GM18861 (cell line): ENCODE measurements at regions not wholly inside any gene's neighbourhood (a gene's known extent, or its start where the extent isn't known, plus 50 kb on each side); places are given as distances from the start of the nearest gene placed in this dataset.
"Not testable (repeated sequence)": the region's sequence is repeated elsewhere in the genome, so short reads cannot be mapped to it uniquely, and the experiment has no call there.

Experiments
- ATAC-seq: cut with Tn5 transposase; IDR thresholded peaks from one replicate; pipeline ENCODE4 v1.9.1; 2021; ENCODE audit not compliant: unreplicated experiment

DNA sequence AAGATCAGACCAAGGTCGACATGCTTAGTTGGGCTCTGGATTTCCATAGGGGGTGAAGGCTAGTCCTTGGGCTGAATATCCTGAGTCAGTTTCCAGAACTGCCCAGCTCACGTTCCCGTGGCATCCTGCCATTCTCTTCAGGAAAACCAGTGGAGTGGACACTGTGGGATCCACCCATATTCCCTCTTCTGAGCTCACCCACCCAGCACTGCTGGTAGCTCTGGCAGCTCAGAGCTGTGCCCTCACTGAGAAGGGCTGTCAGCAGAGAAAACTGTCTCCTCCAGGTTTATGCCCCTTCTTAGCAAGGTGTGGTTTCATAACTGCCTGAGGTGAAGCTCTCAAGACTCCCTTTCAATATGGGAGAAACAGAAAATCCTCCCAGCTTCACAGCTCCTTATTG, 111.7 kb downstream of the GGTLC2 start:
- ATAC-seq: no peak

DNA sequence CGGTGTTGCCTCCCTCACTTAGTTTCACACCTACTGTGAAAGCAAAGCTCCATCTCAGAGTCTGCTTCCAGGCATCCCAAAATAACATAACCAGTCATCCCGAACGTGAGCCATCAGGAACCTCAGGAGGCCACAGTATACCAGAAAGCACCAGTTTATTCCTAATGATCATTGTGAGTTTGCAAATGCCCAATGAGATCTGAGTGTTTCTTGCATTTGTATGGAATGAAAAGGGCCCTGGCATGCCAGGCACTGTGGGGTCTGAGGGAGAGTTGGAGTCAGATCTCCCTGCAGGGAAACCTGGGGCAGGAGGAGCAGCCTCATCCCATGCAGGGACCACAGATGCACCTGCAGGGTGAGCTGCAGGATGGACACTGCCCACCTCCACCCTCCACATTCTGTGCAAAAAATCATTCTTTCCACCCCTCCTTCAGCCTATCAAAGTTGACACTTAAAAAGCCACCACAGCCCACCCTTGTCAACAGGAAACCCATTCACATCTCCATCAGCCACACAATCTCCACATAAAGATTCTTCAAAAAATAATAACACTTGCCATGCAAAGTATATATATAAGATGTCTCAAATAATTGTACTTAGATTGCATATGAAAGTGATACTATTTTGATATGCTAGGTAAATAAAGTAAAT, 112.3 kb downstream of the GGTLC2 start:
- ATAC-seq: not testable (repeated sequence)

DNA sequence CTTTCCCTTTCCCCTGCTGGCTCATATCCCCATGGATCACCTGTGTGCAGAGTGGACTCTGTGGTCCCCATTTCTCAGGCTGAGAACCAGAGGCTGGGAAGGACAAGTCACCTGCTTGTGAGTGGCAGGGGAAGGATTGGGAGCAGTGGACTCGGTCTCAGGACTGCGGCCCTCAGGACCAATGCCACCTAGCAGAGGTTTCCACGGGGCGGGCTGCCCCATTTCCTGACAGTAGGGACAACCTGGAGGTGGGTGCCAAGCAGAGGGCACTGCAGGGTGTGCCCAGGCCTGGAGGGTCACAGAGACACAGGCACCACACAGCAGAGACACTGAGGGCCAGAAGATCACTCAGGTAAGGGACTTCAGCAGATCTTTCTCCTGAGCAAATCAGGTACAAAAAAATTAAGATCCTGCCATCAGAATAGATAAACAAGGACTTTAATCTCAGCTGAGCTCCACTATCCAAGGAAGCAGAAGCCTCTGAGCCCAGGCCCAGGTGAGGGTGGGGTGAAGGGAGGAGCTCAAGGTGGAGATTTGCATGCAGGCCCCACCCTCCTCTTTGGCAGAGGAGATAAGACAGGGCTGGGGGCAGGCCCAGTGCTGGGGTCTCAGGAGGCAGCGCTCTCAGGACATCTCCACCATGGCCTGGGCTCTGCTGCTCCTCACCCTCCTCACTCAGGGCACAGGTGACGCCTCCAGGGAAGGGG, 113.8 kb downstream of the GGTLC2 start:
- ATAC-seq: not testable (repeated sequence)

DNA sequence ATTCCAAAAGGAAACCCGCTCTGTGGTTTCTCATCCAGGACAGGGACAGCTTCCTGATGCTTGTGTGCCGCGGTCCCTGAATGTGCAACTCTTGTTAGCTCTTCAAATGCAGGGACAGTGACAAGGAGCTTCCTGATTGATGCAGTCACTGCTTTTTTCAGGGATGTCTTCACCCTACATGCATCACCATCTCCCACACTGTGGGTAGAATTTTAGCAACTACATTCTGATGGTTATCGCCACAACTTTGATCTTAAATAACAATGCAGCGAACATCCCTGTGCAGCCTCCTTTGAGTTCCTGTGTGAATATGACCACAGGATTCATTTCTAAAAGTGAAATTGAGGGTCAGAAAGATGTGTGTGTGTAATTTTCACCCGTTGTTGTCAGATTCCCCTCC, 115.0 kb downstream of the GGTLC2 start:
- no peak for ATAC-seq

DNA sequence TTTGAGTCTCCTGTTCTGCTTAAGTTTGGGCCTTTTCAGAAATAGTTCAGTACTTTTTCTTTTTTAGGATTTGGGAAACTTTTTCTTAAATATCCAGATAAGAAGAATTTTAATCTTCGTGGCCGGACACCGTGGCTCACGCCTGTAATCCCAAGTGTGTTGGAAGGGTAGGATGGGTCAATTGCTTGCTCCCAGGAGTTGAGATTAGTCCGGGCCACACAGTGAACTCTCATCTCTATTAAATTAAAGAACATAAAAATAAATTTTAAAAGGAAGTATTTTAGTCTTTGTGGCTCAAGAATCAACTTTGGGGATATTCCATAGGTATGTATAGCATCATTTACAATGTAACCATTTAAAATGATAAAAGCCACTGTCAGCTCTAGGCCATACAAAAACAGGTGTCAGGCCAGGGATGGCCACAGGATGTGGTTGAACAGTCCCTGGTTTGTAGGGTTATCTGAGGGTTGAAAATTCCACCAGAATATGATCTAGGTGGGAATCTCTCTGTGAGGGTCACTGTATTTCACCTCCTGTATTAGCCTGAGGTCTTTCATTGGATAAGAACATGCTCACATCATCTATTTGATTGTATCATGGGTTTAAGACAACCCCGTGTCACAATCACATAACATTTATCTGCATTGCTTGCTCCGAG, 115.6 kb downstream of the GGTLC2 start:
- no peak for ATAC-seq

DNA sequence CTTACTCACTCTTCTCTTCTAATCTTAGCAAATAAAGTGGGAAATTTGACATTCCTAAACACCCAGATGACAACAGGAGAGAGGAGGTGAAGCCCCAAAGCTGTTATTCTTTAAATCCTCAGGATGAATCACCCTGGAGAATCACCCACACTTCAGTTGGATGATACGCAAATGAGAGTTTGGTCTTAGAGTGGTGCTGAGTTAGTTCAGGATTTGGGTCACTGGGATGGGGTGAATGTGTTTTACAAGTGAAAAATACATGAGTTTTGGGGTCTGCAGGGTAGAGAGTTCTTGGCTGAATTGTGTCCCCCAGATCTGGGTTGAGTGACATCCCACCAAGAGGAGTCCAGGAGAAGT, 117.2 kb downstream of the GGTLC2 start:
- ATAC-seq: no peak

DNA sequence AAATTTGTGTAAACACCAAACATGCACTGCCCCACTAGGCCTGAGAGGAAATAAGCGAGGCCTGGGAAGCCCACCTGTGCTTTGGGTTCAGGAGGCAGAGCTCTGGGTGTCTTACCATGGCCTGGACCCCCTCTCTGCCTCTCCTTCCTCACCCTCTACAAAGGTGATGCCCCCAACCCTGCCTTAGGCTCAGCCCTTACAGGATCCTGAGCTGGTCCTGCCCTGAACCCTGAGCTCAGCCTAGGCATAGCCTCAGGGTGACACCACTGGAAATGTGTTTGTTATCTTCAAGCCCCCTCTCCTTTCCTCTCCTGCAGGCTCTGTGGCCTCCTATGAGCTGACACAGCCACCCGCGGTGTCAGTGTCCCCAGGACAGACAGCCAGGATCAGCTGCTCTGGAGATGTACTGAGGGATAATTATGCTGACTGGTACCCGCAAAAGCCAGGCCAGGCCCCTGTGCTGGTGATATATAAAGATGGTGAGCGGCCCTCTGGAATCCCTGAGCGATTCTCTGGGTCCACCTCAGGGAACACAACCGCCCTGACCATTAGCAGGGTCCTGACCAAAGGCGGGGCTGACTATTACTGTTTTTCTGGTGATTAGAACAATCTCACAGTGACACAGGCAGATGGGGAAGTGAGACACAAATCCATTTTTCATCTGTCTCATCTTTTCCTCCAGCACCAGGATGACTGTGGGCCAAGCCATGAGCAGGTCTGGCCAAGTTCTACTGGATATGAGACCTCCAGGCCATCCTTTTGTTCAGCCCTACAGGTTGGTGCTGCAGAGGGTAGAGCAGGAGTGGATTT, 117.8 kb downstream of the GGTLC2 start:
- no peak for ATAC-seq

DNA sequence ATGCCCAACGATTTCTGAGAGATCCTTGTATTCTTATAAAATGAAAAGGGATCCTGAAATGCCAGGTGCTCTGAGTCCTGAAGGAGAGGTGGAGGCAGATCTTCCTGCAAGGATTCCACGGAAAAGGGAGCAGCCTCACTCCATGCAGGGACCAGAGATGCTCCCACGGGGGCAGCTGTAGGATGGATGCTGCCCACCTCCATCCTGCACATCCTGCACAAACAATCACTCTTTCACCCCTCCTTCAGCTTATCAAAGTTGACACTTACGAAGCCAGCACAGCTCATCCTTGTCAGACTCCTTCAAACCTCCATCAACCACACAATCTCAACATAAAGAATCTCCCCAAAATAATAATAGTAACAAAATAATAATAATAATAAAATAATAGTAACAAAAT, 119.1 kb downstream of the GGTLC2 start:
- no peak for ATAC-seq

DNA sequence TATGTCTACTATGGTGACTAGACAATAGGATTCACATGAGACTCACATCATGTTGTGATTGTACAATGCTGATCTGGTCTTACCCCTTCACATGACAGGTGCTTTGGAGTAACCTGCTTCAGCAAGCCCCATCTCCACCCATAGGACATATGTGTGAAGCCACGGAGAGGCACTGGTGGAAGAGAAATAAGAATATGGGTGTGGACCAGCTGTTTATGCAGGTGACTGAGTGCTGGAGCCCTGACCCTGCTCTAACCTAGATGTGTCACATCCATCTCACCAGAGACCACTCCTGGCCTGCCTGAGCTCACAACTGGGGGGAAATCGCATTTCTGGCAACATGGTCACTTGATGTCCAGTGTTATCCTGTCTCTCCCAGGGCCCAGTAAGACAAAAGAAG, 119.7 kb downstream of the GGTLC2 start:
- ATAC-seq: no peak

DNA sequence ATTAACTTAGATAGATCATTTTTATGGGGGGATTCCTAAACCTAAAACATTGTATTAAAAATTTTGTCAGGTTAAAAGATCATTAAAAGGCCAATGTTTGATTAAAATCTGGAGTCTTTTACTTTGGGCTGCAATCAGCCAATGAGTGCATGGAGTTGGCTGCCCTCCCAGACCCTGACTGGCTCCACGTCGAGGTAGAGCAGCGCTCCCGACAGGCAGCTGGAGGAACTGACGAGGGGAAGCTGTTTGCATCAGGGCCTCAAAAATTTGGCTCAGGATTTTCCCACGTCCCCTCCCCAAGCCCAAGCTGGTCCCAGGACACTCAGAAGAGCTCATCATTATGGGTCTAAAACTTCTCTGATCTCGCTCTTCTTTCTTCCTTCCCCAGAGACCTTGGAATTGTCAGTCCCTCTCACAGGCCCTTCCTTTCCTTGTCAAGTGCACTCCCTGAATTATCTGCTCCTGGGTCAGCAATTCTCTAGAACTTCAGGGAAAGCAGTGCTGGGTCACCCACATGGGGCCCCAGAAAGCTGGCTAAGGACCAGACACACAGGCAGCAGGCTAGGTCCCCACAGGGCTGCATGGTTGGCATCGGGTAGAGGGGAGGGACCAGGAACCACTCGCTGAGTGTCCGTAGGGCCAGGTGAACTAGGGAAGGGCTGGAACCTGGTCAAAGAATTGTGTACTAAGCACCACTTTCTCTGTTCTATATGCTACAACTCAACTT, 119.6 kb upstream of the IGLL5 start:
- no peak for ATAC-seq

DNA sequence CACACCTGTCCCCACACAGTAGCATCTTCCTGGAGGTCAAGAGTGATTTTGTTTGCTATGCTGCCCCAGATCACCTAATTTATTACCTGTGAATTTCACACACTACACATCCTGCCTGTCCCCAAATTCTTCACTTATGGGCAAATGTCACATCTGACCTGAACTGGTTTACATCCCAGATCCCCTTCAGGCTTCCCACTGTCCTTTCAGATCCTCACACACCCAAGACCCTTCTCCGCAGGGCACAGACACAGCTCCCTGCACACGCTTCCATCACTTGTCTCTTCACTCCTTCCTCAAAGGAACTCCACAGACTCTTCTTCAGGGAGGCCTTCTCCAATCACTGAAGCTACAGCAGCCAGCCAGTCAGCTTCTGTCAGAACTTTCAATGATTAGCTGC, 118.7 kb upstream of the IGLL5 start:
- no peak for ATAC-seq

DNA sequence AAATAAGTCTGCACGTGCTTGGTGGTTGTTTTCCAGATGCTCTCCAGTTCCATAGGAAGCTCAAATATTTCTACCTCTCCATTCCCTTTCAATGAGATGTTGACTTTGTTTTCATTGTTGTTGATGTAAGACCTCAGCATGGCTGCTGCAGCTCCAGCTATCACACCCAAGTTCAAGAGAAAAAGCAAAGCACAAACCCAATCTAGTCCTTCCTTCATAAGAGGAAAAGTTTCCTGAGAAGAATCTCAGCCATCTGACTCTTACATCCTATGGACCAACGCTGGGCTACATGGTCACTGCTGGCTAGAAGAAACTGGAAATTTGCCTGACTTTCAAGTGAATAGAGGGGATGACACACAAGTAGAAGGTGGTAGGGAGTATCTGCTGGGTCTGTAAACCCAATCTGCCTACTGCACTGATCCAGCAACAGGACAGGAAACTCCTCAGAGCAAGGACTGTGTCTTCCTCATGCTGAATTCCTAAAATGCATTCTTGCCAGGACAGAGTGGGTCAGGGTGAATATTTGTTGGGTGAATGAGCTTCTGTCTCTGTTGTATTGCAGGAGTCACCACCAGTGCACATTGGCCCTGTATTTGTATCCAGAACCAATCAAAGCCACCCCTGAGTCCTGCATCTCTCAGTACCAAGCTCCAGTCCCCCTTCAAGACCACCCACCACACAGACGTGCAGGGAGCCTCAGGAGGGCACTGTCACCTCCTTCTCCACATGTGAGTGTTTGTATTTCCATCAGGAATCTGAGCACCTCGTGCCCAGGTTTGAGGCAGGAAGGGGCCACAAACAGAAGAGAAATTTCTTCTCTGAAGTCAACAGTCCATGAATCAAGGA, 118.0 kb upstream of the IGLL5 start:
- no peak for ATAC-seq

DNA sequence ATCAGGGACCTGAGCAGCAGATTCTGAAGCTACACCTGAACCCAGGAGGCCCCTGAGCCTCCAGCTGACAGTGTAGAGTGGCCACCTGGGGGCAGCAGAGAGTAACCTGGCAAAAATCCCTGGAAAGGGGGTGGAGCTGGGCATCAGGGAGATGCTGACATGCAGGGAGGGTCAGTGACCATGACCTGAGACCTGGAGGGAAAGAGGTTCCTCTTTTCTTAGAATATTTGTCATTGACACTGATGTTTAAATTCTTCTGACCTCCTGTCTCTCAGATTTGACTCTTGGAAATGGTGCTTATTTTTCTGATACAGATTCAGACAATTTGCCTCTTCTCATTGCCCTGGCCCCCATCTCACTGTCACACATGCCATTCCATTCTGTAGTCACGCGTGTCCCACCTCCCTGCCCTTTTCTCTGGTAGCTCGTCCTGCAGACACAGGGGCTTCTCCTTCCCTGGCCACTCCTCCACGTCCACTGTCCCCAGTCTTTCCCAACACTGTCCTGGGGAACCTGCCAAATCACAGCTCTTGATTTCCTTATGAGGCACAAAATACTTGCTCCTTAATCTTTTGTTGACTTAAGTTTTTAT, 117.2 kb upstream of the IGLL5 start:
- ATAC-seq: no peak

DNA sequence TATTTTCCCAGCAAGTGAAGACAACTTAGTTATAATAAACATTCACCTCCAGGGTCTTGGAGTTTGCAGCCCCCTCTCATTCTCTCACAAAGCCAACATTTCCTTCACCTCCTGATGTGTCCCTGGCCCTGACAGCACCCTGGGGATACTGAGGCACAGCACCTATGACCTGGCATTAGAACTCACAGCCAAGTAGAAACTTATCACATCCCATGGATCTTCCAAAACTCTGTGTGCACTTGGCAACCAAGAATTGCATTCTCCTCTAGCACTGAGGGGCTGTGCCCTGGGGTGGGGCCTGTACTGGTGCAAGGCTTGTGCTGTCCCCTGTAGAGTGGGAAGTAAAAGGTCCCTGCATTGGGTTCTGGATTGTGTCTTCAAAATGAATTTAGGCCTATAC, 116.7 kb upstream of the IGLL5 start:
- ATAC-seq: no peak

DNA sequence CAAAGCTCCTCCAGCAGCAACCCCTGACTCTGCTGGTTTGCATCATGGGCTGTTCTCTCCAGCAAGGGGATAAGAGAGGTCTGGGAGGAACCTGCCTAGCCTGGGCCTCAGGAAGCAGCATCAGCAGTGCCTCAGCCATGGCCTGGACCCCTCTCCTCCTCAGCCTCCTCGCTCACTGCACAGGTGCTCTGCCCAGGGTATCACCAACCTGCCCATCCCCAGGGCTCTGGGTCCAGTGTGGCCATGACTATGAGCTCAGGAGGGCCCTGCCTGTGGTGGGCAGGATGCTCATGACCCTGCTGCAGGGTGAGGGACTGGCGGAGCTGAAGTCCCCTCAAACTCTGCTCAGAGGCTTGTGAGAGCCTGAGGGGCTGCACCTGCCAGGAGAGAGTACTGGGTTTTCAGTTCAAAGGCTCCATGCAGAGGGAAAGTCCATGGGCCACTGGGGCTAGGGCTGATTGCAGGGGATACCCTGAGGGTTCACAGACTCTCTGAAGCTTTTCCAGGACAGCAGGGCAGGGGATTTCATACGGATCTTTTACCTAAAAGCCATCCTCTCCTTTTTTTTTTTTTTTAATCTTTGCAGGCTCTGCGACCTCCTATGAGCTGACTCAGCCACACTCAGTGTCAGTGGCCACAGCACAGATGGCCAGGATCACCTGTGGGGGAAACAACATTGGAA, 115.8 kb upstream of the IGLL5 start:
- no peak for ATAC-seq

DNA sequence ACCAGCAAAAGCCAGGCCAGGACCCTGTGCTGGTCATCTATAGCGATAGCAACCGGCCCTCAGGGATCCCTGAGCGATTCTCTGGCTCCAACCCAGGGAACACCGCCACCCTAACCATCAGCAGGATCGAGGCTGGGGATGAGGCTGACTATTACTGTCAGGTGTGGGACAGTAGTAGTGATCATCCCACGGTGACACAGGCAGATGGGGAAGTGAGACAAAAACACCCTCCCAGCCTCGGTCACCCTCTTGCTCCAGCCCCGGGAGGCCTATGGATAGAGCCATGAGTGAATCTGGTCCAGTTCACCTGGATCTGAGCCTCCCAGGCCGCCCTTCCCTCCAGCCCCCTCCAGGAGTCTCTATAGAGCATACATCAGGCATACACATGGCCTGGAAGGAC, 115.2 kb upstream of the IGLL5 start:
- ATAC-seq: no peak

DNA sequence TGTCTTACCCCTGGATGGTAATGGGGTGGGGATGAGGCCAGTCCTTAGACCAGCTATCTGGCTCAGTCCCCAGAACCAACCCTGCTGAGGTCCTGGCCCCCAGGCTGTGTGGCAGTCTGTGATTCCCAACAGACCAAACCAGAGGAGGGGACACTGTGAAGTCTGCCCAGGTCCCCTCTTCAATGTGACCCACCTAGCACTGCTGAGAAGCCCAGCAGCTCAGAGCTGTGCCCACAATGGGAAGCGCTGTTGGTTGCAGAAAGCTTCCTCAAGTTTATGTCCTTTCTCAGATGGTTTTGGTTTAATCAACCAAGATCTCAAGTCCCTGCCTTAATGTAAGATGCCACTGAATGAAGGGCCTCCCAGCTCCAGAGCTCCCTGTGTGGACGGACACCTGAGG, 114.7 kb upstream of the IGLL5 start:
- ATAC-seq: no peak

DNA sequence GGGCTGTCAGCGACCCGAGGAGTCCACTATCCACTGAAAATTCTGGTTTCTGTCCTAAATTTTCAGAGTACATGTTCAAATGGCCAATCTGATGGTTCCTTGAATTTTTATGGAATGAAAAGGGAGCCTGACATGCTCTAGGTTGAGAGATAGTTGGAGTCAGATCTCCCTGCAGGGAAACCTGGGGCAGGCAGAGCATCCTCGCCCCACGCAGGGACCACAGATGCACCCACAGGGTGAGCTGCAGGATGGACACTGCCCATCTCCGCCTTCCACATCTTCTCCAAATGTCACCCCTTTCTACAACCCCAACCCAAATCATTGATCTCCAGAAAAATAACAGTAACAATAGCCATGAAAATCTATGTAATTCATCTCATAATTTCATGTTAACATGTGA, 114.2 kb upstream of the IGLL5 start:
- no peak for ATAC-seq

DNA sequence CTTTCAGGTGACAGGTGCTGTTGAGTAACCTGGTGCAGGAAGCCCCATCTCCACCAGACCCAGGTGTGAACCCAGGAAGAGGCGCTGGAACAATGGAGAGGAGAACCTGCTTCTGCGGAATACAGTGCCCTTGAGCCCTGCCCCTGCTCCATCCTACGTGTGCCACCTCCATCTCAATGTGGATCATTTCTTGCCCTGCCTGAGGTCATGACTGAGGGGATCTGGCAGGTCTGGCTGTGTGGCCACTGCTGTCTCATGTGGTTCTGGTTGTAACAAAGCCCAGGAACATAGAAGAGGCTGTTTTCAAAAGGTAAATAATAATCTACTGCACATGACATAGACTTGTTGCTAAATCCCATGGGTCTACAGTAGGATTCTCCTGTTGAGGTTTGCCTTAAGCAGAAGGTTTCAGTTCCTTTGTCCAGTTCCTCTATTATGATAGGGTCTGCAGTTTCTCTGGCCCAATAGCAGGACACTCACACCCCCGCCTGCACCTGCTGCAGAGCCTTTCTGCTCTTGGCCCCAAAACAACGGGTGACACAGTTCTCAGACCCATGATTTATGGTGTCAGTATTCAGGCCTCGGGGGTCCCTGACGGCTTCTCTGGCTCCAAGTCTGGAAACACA, 113.5 kb upstream of the IGLL5 start:
- ATAC-seq: no peak
